ENCODE measurements at regions not wholly inside any gene's neighbourhood (a gene's known extent, or its start where the extent isn't known, plus 50 kb on each side); places are given as distances from the start of the nearest gene placed in this dataset.

- BruUV-seq (replicated peaks), result no TSS peak
- WGBS (ENCODE audit: low lambda C conversion rate), result 51% methylated on average over 6 of the region's 6 CpGs
These were observed 541.1 kb downstream of the HAO1 start for GRCh38 chr20:7399114-7399513.

GRCh38 chr20:7399575-7399974 lies 540.7 kb downstream of the HAO1 start:
- Histone ChIP-seq H3K4me2 (ENCODE audit: low read depth, low read length) (no peak overlapping the region), H3K9ac (ENCODE audit: insufficient read depth, low read depth, low read length) (no peak overlapping the region), H3K79me2 (ENCODE audit: insufficient read depth, low read length) (no peaks in the 10 kb centered on the region), H3K27me3 (ENCODE audit: control insufficient read depth in 1 of 2, insufficient read depth in 2 of 2, low read length in 2 of 2) (no peaks in the 10 kb centered on the region), H3K4me1 (ENCODE audit: insufficient read depth, low read length) (no peaks in the 10 kb centered on the region), H3K4me3 (replicated peaks in 1 of 3; ENCODE audit: insufficient read depth in 1 of 3, low read depth in 2 of 3, low read length in 3 of 3) (no peak overlapping the region), H3K9me3 (ENCODE audit: low read length) (no peaks in the 10 kb centered on the region), H3K27ac (ENCODE audit: extremely low read length, insufficient read depth, low read length) (no peak overlapping the region), H3K36me3 (replicated peaks in 1 of 2; ENCODE audit: control insufficient read depth in 1 of 2, insufficient read depth in 2 of 2, low read length in 2 of 2) (no peaks in the 10 kb centered on the region), H4K20me1 (ENCODE audit: insufficient read depth, low read length) (no peaks in the 10 kb centered on the region), H2AFZ (ENCODE audit: low read length) (no peak overlapping the region)
- intact Hi-C loops (cut with micrococcal nuclease; ENCODE audit: unreplicated experiment) (no loop called here), in situ Hi-C loops (cut with HindIII; ENCODE audit: extremely low pct_ligation_motif_present, low pct_unique_long_range_greater_than_20kb) (no loop called here)
- FAIRE-seq, result no peak
- CTCF ChIA-PET (ENCODE audit: low intra/inter-chr PET ratio, low total read pairs), result no interaction called here
- 0% methylated on average over 3 of the region's 3 CpGs for WGBS (ENCODE audit: low lambda C conversion rate)
- TF ChIP-seq CREB3 (CRISPR knock-in tag; IDR thresholded peaks at IDR 0.05) (no peak), MXI1 (IDR thresholded peaks at IDR 0.05; ENCODE audit: borderline replicate concordance, low read depth, low read length) (no peak), ELF1 (CRISPR knock-in tag; IDR thresholded peaks at IDR 0.05) (no peak), MED1 (CRISPR knock-in tag; IDR thresholded peaks at IDR 0.05) (no peak), TARDBP (CRISPR knock-in tag; IDR thresholded peaks at IDR 0.05) (no peak), NRL (CRISPR knock-in tag; IDR thresholded peaks at IDR 0.05; ENCODE audit: borderline replicate concordance) (no peak), ATF1 (CRISPR knock-in tag; IDR thresholded peaks at IDR 0.05) (no peak)
- POLR2A ChIA-PET, result no interaction called here
- ATAC-seq, result no peak
- no TSS peak for BruUV-seq (replicated peaks)
- no peak for DNase-seq (ENCODE audit: low spot score)

More at GRCh38 chr20:7399114-7399513, 541.1 kb downstream of the HAO1 start:
- H3K4me2 ChIP-seq (ENCODE audit: low read depth, low read length), result no peak overlapping the region
- no peak overlapping the region for H3K9ac ChIP-seq (ENCODE audit: insufficient read depth, low read depth, low read length)
- ChIA-PET CTCF (ENCODE audit: low intra/inter-chr PET ratio, low total read pairs) (no interaction called here), POLR2A (no interaction called here)
- in situ Hi-C loops (cut with HindIII; ENCODE audit: extremely low pct_ligation_motif_present, low pct_unique_long_range_greater_than_20kb), result no loop called here
- H3K4me1 ChIP-seq (ENCODE audit: insufficient read depth, low read length), result no peaks in the 10 kb centered on the region
- no peaks in the 10 kb centered on the region for H3K36me3 ChIP-seq (replicated peaks in 1 of 2; ENCODE audit: control insufficient read depth in 1 of 2, insufficient read depth in 2 of 2, low read length in 2 of 2)
- ATAC-seq, result no peak
- H4K20me1 ChIP-seq (ENCODE audit: insufficient read depth, low read length), result no peaks in the 10 kb centered on the region
- no peak overlapping the region for H3K27ac ChIP-seq (ENCODE audit: extremely low read length, insufficient read depth, low read length)
- no peak for FAIRE-seq
- DNase-seq (ENCODE audit: low spot score), result no peak
- no peak for TF ChIP-seq ZKSCAN5 (CRISPR knock-in tag; IDR thresholded peaks at IDR 0.05)
- TF ChIP-seq ZNF432 (CRISPR knock-in tag; IDR thresholded peaks at IDR 0.05; ENCODE audit: borderline replicate concordance), result no peak
- no peak for TF ChIP-seq CBX2 (IDR thresholded peaks at IDR 0.05; ENCODE audit: low read depth, low read length)
- TF ChIP-seq CBX2 (CRISPR knock-in tag; IDR thresholded peaks at IDR 0.05; ENCODE audit: low read depth), result no peak
- no peak for TF ChIP-seq XRCC5 (optimal IDR thresholded peaks at IDR 0.05; ENCODE audit: low read length)
- TF ChIP-seq PRMT3 (CRISPR knock-in tag; IDR thresholded peaks at IDR 0.05; ENCODE audit: borderline replicate concordance, low read depth), result no peak
- no peak for TF ChIP-seq ZNF430 (CRISPR knock-in tag; IDR thresholded peaks at IDR 0.05)
- TF ChIP-seq SATB2 (CRISPR knock-in tag; IDR thresholded peaks at IDR 0.05), result no peak
- H3K9me3 ChIP-seq (ENCODE audit: low read length), result no peaks in the 10 kb centered on the region
- no peak overlapping the region for H2AFZ ChIP-seq (ENCODE audit: low read length)
- intact Hi-C loops (cut with micrococcal nuclease; ENCODE audit: unreplicated experiment), result no loop called here
- no peaks in the 10 kb centered on the region for H3K79me2 ChIP-seq (ENCODE audit: insufficient read depth, low read length)
- no peak overlapping the region for H3K4me3 ChIP-seq (replicated peaks in 1 of 3; ENCODE audit: insufficient read depth in 1 of 3, low read depth in 2 of 3, low read length in 3 of 3)
- H3K27me3 ChIP-seq (ENCODE audit: control insufficient read depth in 1 of 2, insufficient read depth in 2 of 2, low read length in 2 of 2), result no peaks in the 10 kb centered on the region
